Common myeloid progenitor, CD34-positive (primary cell): ENCODE measurements at regions not wholly inside any gene's neighbourhood (a gene's known extent, or its start where the extent isn't known, plus 50 kb on each side); places are given as distances from the start of the nearest gene placed in this dataset.
A peak's percentile ranks its signal among the peaks of the same experiment; 100 is the strongest.

Experiments used
- CTCF ChIA-PET: fragments of 350-600 bp; sonication (Branson Sonifier 250); formaldehyde crosslinking; loops from one replicate; lab custom pipeline; 2021; ENCODE audit warnings: antibody characterized with exemption; lab: Charles Lee
- POLR2A ChIA-PET: fragments of 350-600 bp; sonication (Branson Sonifier 250); formaldehyde crosslinking; loops from one replicate; lab custom pipeline; 2021; ENCODE audit warnings: antibody characterized with exemption; lab: Charles Lee
- DNase-seq, 3 donors: peaks; one replicate each; pipeline versions ENCODE4 v3.0.0 to v3.0.0-alpha.2; 2013
- H3K27ac ChIP-seq, 2 experiments: 1 replicate in 1 of 2; 2 replicates in 1 of 2; pipeline ENCODE4 v1.7.0; 2013; ENCODE audit warnings: inconsistent platforms in 2 of 2, low read length in 2 of 2, mild to moderate bottlenecking in 2 of 2, low read depth in 1 of 2, moderate library complexity in 1 of 2; ENCODE audit not compliant: severe bottlenecking in 2 of 2, insufficient read depth in 1 of 2, poor library complexity in 1 of 2
- H3K27me3 ChIP-seq, 5 experiments: replicated peaks in 2 of 5; 1 replicate in 3 of 5; 2 replicates in 2 of 5; pipeline versions ENCODE4 v1.6.1 to v1.7.0; 2013; ENCODE audit warnings: low read length in 4 of 5, mild to moderate bottlenecking in 2 of 5, moderate library complexity in 2 of 5, inconsistent platforms in 1 of 5; ENCODE audit not compliant: insufficient read depth in 5 of 5, control insufficient read depth in 4 of 5
- H3K36me3 ChIP-seq, 4 experiments: 1 replicate in 2 of 4; 2 replicates in 2 of 4; pipeline versions ENCODE4 v1.6.1 to v1.7.0; 2013; ENCODE audit warnings: low read length in 3 of 4, control low read depth in 1 of 4, mild to moderate bottlenecking in 1 of 4; ENCODE audit not compliant: control insufficient read depth in 4 of 4, insufficient read depth in 4 of 4
- H3K4me1 ChIP-seq, 4 experiments: 1 replicate in 3 of 4; 2 replicates in 1 of 4; pipeline versions ENCODE4 v1.6.1 to v1.7.1; 2013; ENCODE audit warnings: low read length in 3 of 4, mild to moderate bottlenecking in 3 of 4, control low read depth in 1 of 4, inconsistent platforms in 1 of 4, moderate library complexity in 1 of 4; ENCODE audit not compliant: control insufficient read depth in 4 of 4, insufficient read depth in 4 of 4; ENCODE audit errors: control extremely low read depth in 1 of 4
- H3K4me3 ChIP-seq, 7 experiments: 1 replicate in 4 of 7; 2 replicates in 3 of 7; pipeline versions ENCODE4 v1.5.1 to v1.7.0; 2013; ENCODE audit warnings: mild to moderate bottlenecking in 7 of 7, low read length in 6 of 7, moderate library complexity in 6 of 7, inconsistent platforms in 2 of 7, low read depth in 2 of 7, control low read depth in 1 of 7; ENCODE audit not compliant: insufficient read depth in 4 of 7, control insufficient read depth in 1 of 7; ENCODE audit errors: extremely low read depth in 1 of 7
- H3K9me3 ChIP-seq, 5 experiments: 1 replicate in 4 of 5; 2 replicates in 1 of 5; pipeline versions ENCODE4 v1.6.1 to v1.7.1; 2013; ENCODE audit warnings: low read length in 4 of 5, mild to moderate bottlenecking in 2 of 5, inconsistent platforms in 1 of 5, low read depth in 1 of 5, moderate library complexity in 1 of 5; ENCODE audit not compliant: control insufficient read depth in 4 of 5, insufficient read depth in 2 of 5; ENCODE audit errors: control extremely low read depth in 1 of 5
- WGBS: methylation state at CpG from one replicate; pipeline ENCODE4 v1.1.5; 2013; ENCODE audit not compliant: insufficient coverage; 5-methylcytosine and 5-hydroxymethylcytosine counted together

- Histone ChIP-seq H3K27ac (no peak overlapping the region), H3K4me1 (peaks cover 0 to 4% (median 4%) of the 10 kb centered on the region in 4 experiments), H3K4me3 (no peak overlapping the region), H3K9me3 (no peaks in the 10 kb centered on the region), H3K36me3 (no peaks in the 10 kb centered on the region), H3K27me3 (peaks cover 0 to 6% (median 4%) of the 10 kb centered on the region in 5 experiments)
- ChIA-PET CTCF (no interaction called here), POLR2A (no interaction called here)
- 73% methylated on average over 7 of the region's 8 CpGs for WGBS
- DNase-seq = peak in 2 of 3 donors; percentile 22 to 40
Observed at GRCh38 chr14:22699801-22700564, 55.8 kb upstream of the OR6J1 start.

DNA sequence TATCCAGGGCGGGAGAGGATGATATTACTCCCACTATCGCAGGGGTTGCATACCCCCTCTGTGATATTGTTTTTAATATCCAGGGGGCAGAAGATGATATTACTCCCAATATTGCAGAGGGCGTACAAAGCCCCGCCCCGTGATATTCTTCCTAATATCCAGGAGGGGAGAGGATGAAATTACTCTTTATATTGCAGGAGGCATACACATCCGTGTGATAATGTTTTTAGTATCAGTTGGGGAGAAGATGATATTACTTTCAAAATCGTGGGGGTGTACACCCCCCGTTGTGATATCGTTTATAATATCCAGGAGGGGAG, 52.9 kb upstream of the OXA1L start:
- peaks cover 0 to 4% (median 0%) of the 10 kb centered on the region in 5 experiments for H3K9me3 ChIP-seq
- H3K27ac ChIP-seq = no peak overlapping the region
- CTCF ChIA-PET = no interaction called here
- H3K36me3 ChIP-seq = no peaks in the 10 kb centered on the region
- POLR2A ChIA-PET = no interaction called here
- no peak for DNase-seq
- H3K4me3 ChIP-seq = peak overlapping the region in 6 of 7 experiments; percentile 8 to 69 (median 50)
- peaks cover 0 to 9% (median 3%) of the 10 kb centered on the region in 4 experiments for H3K4me1 ChIP-seq
- H3K27me3 ChIP-seq = peaks cover 0 to 34% (median 5%) of the 10 kb centered on the region in 5 experiments
- WGBS = 62% methylated on average over 3 of the region's 9 CpGs

GRCh38 chr14:22715186-22715812, 51.2 kb upstream of the OXA1L start:
- Histone ChIP-seq H3K36me3 (no peaks in the 10 kb centered on the region), H3K9me3 (peaks cover 0 to 1% (median 0%) of the 10 kb centered on the region in 5 experiments), H3K27me3 (peaks cover 0 to 17% (median 2%) of the 10 kb centered on the region in 5 experiments), H3K4me1 (peaks cover 0 to 9% (median 3%) of the 10 kb centered on the region in 4 experiments), H3K27ac (no peak overlapping the region), H3K4me3 (no peak overlapping the region)
- ChIA-PET CTCF (interaction anchor here (1.4 to 1.5 kb wide), 2 partner anchors 143 to 159 kb away, joined by 3 to 4 read pairs; no protein-coding TSS in a partner anchor), POLR2A (no interaction called here)
- DNase-seq = peak in 1 of 3 donors; percentile 21
- WGBS = 80% methylated on average over 1 of the region's 8 CpGs

- no CpG with 5 or more reads among the region's 1 CpG for WGBS
- Histone ChIP-seq H3K27me3 (peaks cover 0 to 11% (median 2%) of the 10 kb centered on the region in 5 experiments), H3K9me3 (no peaks in the 10 kb centered on the region), H3K4me1 (peaks cover 0 to 9% (median 3%) of the 10 kb centered on the region in 4 experiments), H3K27ac (no peak overlapping the region), H3K4me3 (no peak overlapping the region), H3K36me3 (no peaks in the 10 kb centered on the region)
- POLR2A ChIA-PET = no interaction called here
- no peak for DNase-seq
- CTCF ChIA-PET = interaction anchor here (1.4 to 1.5 kb wide), 2 partner anchors 143 to 159 kb away, joined by 3 to 4 read pairs; no protein-coding TSS in a partner anchor
Observed at GRCh38 chr14:22715890-22716289, 50.6 kb upstream of the OXA1L start.
